Fibroblast of skin of right quadriceps (primary cell): ENCODE measurements at regions not wholly inside any gene's neighbourhood (a gene's known extent, or its start where the extent isn't known, plus 50 kb on each side); places are given as distances from the start of the nearest gene placed in this dataset.
"Not testable (repeated sequence)": the region's sequence is repeated elsewhere in the genome, so short reads cannot be mapped to it uniquely, and the experiment has no call there.

ENCODE experiments used
- DNase-seq: peaks from one replicate; pipeline ENCODE4 v3.0.0-alpha.2; 2013

DNA sequence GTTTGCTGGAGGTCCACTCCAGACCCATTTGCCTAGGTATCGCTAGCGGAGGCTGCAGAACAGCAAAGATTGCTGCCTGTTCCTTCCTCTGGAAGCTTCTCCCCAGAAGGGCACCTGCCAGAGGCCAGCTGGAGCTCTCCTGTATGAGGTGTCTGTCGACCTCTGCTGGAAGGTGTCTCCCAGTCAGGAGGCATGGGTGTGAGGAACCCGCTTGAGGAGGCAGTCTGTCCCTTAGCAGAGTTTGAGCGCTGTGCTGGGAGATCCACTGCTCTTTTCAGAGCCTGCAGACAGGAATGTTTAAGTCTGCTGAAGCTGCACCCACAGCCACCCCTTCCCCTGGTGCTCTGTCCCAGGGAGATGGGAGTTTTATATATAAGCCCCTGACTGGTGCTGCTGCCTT is 335.0 kb upstream of the DNAJC19 start:
- not testable (repeated sequence) for DNase-seq

DNA sequence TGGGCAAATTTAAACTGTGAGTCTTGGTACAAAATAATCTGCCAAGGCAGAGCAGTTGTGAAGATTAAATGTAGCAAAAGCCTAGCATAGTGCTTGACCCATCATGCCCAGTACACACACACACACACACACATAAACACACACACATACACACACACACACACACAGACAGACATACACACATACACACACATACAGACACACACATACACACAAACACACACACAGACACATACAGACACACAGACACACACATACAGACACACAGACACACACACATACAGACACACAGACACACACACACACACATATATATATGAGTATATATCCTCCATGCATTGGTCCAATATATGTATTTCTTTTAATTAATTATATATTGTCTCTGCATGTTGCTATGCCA is 328.8 kb upstream of the DNAJC19 start:
- no peak for DNase-seq

DNA sequence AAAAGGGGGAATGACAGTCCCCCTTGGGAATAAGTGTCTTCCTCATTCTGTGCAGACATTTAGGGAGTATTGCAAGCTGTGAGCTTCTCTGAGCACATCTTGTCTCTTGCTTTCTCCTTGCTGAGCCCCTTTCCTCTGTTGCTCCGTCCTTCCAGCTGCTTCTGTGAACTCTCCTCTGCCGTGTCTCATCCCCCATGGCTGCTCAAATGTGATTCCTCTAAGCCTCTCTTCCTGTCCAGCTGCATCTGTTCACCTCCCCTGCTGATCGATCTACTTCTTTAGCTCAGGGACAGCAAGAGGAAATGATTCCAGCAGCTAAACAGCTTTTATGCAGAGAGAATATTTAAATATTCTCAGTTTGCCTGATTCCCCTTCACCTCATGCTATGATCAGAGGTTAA is 328.0 kb upstream of the DNAJC19 start:
- no peak for DNase-seq

DNA sequence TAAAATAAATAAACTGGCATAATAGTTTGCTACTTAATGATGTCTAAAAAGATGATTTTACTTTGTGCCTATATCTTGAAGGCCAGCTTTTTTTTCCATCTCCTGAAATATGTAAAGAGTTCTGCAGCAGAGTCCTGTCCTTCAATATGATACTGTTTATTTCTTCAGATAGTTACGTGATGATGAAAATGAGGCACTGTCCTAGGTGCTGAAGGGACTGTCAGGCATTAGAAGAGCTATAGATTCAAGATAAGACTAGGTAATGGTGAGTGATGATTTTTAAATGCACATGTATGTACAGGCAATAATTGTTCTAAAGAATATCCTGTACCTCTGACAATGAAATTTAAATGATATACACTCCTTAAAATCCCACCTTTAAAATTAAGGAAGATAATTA is 326.9 kb upstream of the DNAJC19 start:
- DNase-seq: peak; percentile 14

DNA sequence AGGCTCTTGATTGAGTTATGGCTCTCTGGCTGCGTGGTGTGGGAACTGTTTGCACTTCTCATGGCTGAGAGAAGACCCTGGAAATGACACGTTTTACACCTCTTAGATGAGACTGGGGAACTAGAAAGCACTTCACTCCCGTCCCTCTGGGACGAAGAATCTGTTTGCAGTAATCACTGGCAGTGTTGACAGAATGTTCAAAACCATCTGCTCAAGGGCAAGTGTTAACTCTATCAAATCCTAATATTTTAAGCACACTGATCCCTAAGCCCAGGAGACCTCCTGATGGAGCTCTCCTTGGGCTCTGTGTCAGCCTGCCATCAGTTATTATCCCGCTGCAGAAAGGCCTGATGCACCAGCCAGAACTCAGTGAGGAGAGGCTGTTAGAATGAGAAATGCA is 323.8 kb upstream of the DNAJC19 start:
- no peak for DNase-seq

DNA sequence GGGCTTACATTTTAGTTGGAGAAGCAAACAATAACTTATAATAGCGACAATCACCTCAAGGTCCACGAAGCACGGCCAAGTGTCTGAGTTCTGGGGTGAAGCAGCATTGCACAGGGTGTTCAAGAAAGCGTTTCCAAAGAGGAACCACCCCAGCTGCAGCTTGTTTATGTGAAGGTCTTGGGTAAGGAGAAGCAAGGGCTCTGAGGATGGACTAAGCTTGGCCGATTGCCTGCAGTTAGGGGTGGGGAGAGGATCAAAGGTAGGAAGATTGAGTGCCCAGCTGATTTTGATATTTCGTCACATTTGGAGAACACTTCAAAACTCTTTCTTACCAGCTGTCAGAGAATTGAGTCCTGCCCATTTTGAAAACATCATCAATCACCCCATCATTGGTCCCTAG is 321.6 kb upstream of the DNAJC19 start:
- no peak for DNase-seq

DNA sequence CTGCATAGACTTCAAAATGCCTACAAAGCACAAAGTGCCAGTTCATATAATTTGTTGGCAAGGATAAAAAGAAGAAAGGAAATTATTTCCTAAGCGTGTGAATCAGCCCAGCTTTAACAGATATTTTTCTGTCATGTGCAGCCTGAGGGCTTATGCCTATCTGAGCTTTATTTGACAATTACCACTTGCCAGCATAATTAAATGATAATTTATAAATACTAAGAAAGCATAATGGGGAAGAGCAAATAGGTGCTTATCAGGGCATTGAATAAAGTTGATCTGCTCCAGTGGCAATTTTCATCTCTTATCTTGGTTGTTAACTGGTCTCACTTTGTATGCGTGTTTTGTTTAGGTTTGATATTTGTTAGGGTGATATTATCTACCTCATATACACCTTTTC is 313.4 kb upstream of the DNAJC19 start:
- no peak for DNase-seq

DNA sequence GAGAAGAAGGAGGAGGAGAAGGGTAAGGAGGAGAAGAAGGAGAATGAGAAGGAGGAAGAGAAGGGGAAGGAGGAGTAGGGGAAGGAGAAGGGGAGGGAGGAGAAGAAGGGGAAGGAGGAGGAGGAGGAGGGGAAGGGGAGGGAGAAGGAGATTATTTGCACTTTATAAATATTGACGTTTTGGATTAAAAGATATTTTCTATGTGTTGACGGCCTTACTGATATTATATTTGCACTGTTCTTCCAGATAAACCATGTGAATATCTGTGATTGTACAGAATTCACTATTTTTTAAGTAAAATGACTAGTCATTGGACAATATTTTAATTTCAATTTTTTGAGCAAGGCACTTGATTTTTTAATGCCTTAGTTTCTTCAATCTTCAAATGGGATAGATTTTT is 310.5 kb upstream of the DNAJC19 start:
- no peak for DNase-seq

DNA sequence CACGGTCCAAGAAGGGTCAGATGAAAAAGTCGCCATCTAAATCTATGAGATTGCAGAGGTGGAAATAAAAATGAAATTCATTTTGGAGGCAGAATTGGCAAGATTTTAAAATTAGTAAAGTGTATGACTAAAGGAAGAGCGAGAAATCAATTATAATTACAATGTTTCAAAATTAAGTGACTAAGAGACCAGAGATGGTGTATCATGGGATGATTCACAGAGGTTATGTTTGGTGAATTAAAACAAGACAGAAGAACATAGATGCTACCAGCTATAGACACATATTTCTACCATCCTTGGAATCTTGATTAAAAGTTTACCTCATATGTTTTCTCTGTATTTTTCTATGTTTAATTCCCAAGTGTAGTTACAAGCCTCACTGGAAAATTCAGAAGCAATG is 308.9 kb upstream of the DNAJC19 start:
- DNase-seq: no peak

DNA sequence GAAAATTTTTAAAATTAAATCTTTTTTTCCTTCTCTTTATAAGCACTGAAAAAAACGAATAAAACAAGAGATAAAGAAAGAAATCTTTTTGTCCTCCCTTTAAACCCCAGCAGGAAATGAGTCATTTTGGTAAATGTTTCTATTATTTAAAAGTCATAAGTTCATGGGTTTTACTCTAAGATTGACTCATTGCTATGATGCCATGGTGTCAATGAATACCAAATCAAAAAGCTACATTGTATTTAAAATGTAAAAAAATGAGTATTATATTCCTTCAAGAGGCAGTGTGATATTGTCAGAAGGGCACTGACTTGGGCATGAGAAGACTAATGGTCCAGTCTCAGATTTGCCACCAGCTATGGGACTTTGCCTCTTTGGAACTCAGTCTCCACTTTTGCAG is 303.4 kb upstream of the DNAJC19 start:
- DNase-seq: peak; percentile 23

DNA sequence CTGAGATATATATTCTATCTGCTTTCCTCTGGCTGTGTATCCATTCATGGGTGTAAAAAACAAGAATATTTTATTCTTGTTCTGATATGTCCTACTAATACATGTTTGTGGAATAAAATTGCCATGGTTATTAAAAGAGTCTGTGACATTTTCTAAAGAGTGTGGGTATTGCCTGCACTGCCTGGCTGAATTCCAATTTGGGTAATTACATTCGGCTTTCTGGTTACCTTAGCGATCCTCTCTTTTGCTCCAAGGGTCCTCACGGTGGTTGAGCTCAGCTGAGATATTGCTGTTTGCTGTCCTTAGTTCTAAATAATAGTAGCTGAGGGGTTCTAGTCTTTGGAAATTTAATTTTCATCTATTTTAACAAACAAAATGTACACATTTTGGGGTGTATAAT is 301.4 kb upstream of the DNAJC19 start:
- no peak for DNase-seq

DNA sequence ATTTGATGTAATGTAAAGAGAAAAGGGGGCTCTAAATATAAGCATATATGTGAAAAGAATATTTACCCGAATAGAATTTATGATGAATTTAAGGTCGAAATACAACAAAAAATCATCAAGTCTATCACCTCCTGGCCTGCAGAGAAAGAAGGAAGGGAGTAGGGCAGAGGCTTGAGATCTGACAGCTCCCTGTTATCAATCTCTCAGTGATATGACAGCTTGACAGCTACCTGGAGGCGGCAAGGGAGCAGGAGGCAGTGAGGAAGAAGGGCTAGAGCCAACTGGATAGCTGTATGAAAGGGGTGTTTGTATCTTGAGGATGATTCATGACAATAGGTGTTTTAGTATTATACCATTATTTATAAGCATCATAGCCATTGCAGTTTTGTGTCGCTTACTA is 299.8 kb upstream of the DNAJC19 start:
- DNase-seq: no peak

DNA sequence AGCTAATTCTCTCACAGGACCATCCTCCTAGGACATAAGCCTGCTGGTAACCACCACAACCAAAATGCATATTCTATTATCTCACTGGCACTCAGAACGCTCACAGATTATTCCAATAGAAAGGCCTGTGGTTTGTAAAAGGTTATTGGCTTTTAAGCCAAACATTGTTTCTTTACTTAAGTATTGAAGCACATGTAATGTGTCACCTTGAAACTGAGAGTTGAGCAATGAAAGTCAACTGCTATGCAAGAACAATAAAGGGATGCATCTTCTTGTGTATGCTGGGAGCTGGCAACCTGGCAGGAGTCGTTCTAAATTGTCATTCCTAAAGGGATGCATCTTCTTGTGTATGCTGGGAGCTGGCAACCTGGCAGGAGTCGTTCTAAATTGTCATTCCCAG is 298.6 kb upstream of the DNAJC19 start:
- DNase-seq: no peak

DNA sequence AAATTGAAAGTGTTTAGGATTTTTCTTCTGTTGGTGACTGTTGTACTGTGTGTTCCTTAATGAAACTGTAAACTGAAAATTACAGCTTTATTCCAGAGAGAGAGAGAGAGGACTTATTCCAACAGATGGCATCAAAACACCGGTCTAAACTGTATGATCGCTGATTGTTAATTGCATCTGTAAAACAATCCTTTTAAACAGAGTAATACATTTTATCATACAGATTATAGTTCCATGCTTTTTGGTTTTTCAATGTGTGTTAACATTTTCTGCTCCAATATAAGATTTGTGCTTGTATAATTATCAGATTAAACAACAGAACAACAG is 289.7 kb upstream of the DNAJC19 start:
- no peak for DNase-seq

DNA sequence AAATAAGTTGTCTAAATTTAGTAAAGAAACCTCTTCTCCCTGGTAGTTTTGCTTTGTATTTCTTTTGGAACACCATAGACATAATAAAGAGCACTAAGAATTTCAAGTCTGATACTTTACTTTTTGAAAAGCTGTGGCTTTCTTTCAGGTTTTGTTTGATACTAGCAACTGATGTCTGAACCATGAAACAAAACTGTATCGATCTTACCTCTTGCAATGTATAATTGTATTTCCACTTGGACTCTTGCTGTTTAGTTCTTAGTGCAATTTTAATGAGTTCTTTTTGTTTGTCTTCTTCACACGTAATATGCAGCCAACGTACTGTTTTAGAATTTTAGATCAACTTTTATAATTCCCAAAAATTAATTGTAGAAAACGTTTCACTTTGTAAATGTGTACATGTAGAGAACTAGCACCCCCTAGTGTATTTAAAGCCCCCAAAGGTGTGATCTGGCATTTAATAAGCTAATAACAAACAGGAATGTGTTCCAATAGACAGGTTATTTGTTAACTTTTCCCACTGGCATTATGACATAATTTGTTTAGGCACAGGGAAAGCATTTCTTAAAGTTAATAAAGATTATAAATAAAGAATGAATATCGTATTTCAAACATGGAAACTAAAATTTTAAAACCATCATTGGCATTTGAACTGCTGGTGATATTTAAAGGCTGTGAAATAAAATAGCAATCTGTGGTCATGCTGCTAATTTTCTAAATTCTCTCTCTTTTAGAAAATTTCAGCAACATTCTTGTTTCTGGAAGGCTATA is 289.1 kb upstream of the DNAJC19 start:
- DNase-seq: no peak

DNA sequence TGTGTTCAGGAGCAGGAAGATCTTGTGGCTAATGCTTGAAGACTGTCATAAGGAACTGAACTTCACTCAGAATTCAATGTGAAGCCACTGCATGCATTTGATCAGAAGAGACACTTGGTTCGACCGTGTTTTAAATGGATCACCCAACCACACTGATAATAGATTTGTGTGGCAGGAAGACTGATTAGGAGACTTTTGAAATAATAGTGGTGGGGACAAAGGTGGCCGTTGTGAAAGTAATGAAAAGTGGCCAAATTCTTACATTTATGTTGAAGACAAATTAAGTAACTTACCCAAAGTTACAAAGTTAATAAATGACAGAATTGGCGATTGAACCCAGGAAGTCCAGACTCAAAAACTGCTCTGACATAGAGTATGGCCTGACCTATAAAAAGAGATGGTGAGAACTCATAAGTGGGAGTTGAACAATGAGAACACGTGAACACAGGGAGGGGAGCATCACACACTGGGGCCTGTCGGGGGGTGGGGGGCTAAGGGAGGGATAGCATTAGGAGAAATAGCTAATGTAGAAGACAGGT is 286.9 kb upstream of the DNAJC19 start:
- DNase-seq: no peak

DNA sequence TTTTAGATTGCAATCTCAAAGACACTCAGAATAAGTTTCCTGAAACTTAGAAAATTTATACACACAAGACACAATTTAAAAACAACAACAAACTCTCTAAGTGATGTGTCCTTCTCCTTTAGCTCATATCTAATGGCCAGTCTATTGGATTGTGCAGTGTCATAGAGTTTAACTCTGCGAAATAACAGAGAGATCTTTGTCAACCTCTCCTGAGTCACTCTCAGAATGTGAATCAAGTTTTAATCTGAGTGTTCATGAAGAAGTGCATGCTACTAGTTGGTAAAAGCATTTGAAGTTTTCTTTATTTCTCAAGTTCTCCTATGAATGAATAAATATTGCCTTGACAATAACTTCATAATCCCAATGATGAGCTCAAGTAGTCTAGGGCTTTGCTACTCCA is 284.5 kb upstream of the DNAJC19 start:
- no peak for DNase-seq

DNA sequence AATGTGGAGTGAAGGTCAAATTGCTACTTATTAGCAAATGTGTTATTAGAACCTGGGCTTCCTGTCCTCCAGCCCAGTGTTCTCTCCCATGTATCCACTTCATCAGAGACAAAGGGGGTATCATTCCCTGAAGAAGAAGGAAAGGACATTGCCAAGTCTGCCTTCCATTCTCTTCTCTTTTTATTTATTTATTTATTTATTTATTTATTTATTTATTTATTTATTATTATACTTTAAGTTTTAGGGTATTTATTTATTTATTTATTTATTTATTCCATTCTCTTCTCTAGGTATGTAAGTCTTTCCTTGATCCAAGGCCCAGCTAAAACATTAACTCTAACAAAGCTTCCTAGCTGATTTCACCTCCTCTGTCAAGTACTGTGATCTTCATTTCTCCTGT is 277.8 kb upstream of the DNAJC19 start:
- no peak for DNase-seq

DNA sequence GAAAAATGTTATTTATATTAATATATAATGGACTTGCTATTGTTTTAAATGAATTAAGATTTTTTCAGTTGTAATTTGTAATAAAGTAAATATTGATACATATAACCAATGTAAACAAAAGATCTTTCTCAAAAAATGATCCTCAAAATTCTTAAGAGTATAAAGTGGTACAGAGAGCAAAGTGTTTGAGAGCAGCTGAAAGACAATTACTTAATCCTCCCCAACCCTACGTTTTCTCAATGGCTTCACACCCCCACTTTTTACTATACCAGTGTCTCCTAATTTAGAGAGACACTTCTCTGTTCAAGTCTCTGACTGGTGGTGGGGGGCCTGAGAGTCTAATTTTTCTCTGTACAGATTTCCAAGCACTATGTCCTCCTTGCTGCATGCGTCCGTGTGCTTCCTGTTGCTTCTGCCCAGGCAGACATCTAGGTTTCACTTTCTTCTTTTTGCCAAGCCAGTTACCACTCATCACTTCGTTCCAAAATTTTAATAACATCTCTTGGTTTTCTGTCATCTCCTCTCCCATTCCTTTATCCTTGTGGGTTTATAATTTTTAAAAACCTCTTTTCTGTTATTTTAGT is 276.3 kb upstream of the DNAJC19 start:
- DNase-seq: no peak

DNA sequence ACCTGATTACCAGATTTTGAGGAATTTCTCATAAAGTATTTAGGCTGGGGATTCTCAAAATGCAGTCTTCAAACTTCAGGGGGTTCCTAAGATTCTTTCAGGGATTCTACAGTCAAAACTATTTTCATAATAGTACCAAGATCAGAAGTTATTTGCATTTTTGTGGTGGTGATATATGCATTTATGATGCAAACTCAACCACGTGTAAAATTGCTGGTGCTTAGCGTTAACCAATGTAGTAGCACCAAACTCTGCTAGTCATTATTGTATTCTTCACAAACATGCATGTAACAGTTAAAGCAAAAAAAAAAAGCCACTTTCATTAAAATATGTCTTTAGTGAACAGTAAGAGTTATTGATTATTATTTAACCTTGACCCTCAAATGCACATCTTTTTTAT is 274.9 kb upstream of the DNAJC19 start:
- no peak for DNase-seq

DNA sequence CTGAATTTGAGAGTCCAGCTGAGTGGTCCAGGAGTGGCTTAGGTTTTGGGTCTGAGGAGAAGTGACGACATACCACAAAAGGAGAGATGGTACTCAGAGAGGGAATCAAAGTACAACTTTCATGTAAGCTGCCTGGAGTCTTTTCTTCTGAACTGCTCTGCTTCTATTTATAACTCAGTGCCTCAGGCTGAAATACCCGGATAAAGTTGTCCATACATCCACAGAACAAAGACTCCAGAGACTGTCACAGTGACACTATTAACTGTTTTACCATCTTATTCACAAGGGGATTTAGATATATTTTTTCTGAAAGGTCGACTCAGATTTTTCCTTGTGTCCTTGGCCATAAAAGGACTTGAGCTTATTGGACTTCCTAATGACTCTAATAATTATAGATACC is 264.3 kb upstream of the DNAJC19 start:
- no peak for DNase-seq

DNA sequence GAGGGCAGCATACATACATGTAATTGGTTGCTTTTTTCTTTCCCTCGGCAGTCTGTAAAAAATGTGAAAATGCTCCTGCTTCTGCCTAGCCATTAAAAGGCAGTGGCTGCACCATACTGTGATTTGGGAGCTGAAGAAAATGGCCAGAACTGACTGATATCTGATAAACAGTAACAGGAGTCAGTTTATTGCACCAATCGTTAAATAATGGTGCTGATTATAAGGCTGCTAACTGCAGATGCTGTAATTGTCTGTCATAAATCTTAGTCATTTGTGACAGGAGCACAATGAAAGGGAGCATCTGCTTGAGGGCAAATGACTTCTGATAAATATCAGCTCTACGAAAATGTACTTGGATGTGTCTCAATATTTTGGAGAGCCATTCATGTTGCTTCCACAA is 263.1 kb upstream of the DNAJC19 start:
- no peak for DNase-seq

DNA sequence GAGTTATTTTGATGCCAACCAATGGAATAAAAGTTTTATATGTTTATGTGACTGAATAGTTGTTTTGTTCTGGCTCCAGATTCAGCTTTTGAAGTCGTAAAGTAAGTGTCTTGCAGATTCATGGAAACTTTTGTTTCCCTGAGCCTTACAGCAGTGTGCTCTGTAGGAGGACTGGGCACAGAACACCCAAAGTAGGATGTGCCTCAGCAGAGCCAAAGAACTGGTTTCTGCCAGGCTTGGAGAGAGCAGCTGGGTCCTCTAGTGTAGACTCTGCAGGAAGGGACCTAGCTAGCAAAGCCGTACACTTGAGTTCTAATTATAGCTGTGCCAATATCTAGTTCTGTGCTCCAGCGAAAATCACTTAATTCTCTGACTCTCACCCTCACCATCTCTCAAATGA is 261.2 kb upstream of the DNAJC19 start:
- DNase-seq: no peak

DNA sequence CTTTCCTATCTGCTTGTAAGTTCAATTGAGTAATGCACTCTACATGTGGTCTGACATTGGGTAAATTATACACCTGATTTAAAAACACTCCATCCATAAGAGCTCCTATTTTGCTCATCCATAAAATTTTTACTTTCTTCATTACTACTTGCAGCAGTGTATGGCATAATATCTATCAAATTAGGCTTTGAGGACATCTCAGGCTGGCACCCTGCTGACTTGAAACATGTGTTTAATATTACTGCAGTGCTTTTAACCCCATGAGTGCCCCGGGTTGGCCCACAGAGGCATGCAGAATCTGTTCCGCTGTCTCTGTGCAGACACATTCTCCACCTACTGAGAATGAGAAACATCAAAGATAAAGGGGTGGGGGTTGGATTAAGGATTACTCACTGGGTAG is 249.9 kb upstream of the DNAJC19 start:
- no peak for DNase-seq

DNA sequence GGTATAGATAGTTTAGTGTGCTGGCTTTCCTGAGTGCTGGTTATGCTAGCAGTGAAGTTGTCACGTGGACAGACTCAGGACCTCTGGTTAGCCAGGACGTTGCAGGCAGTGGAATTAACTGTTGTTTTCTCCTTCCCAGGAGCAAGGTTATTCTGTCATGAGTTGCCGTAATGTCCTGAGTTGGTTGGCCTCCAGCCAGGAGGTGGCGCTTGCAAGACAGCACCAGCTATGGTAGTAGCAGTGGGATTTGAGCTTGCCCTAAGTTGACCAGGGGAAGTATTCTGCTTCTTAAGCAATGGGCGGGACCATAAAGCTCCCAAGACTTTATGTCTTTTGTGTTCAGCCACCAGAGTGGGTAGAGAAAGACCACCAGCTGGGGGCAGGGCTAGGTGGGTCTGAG is 240.7 kb upstream of the DNAJC19 start:
- DNase-seq: no peak
